NT2/D1 (cell line): ENCODE measurements at regions not wholly inside any gene's neighbourhood (a gene's known extent, or its start where the extent isn't known, plus 50 kb on each side); places are given as distances from the start of the nearest gene placed in this dataset.

Experiments
- DNase-seq: peaks from one replicate; pipeline ENCODE4 v3.0.0-alpha.2; 2011; ENCODE audit warnings: low read depth, low spot score
- H3K27me3 ChIP-seq: 2 replicates; pipeline ENCODE4 v1.6.0; 2011; ENCODE audit warnings: mild to moderate bottlenecking; ENCODE audit not compliant: insufficient read length, insufficient read depth
- H3K36me3 ChIP-seq: 2 replicates; pipeline ENCODE4 v1.6.1; 2011; ENCODE audit warnings: mild to moderate bottlenecking, low read length, mixed read lengths; ENCODE audit not compliant: insufficient read depth, insufficient read length
- H3K4me1 ChIP-seq: 2 replicates; pipeline ENCODE4 v1.5.1; 2011; ENCODE audit not compliant: insufficient read depth, insufficient read length
- H3K4me3 ChIP-seq: 2 replicates; pipeline ENCODE4 v1.5.1; 2011; ENCODE audit warnings: low read depth; ENCODE audit not compliant: insufficient read length
- H3K9ac ChIP-seq: 2 replicates; pipeline ENCODE4 v1.6.0; 2011; ENCODE audit warnings: low read depth; ENCODE audit not compliant: insufficient read length
- H3K9me3 ChIP-seq: 2 replicates; pipeline ENCODE4 v1.5.1; 2011; ENCODE audit warnings: mild to moderate bottlenecking, low read length; ENCODE audit not compliant: insufficient read depth
- SUZ12 ChIP-seq: IDR thresholded peaks from 2 replicates; pipeline ENCODE4 v1.6.1; 2011; ENCODE audit not compliant: insufficient read length, insufficient read depth; ENCODE audit errors: extremely low read depth
- YY1 ChIP-seq: IDR thresholded peaks from 2 replicates; pipeline ENCODE4 v1.6.1; 2011; ENCODE audit not compliant: insufficient read length, insufficient read depth
- ZNF274 ChIP-seq: IDR thresholded peaks from 2 replicates; pipeline ENCODE4 v1.6.1; 2011; ENCODE audit warnings: mild to moderate bottlenecking, low read depth, low read length

DNA sequence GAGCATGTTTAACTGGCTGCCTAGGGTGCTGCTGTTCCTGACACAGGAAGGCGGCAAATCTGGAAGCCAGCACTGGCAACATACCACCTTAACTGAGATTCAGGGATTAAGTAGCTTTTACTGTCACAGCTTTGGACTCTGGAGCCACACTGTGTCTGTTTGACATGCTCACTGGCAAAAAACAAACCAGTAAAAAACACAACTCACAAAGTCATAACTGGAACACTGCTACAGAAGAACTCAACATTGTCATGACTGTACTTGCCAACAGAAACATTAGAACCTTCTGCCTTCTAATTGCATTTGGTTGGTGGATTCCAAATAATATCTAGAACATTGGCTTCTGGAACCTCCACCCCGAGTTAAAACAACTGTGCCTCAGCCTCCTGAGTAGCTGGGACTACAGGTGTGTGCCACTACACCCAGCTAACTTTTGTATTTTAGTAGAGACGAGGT is 117.6 kb downstream of the TTC6 start:
- H3K27me3 ChIP-seq: no peaks in the 10 kb centered on the region
- H3K9ac ChIP-seq: no peak overlapping the region
- no peak overlapping the region for H3K4me3 ChIP-seq
- DNase-seq: no peak
- no peaks in the 10 kb centered on the region for H3K4me1 ChIP-seq
- TF ChIP-seq ZNF274 (no peak), SUZ12 (no peak), YY1 (no peak)
- 0 out of 2 replicates have a peak, but pooled peaks cover 7% of the 10 kb centered on the region for H3K9me3 ChIP-seq
- H3K36me3 ChIP-seq: no peaks in the 10 kb centered on the region

GRCh38 chr14:37720131-37720530 is 124.7 kb downstream of the TTC6 start:
- no peaks in the 10 kb centered on the region for H3K4me1 ChIP-seq
- H3K36me3 ChIP-seq: no peaks in the 10 kb centered on the region
- no peak for DNase-seq
- no peak overlapping the region for H3K9ac ChIP-seq
- H3K9me3 ChIP-seq: no peaks in the 10 kb centered on the region
- no peak overlapping the region for H3K4me3 ChIP-seq
- TF ChIP-seq YY1 (no peak), SUZ12 (no peak), ZNF274 (no peak)
- H3K27me3 ChIP-seq: no peaks in the 10 kb centered on the region

DNA sequence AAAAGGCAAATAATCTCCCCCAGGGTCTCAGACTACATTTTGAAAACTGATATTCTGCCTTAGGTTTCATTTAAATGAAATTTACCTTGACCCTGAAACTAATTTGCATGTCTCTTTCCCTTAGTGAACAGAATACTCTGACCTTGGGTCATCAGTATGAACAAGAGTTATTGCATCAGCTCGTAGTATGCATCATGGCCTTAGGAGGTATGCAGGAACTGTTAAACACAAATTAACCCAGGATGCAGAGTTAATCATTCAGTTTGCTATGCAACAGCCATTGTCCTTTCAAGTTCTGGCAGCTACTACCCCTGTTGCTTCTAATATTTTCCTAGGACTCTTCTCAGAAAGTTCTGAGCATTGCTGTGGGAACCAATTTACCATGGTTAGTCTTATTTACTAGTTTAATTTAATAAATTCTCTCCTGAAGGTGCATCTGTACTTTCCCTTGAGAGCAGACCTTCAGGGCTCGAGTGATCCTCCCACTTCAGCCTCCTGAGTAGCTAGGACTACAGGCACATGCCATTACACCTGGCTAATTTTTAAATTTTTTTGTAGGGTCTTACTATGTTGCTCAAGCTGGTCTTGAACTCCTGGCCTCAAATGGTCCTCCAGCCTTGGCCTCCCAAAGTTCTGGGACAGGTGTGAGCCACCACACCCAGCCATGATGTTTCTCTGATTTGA is 126.7 kb downstream of the TTC6 start:
- DNase-seq: no peak
- Histone ChIP-seq H3K27me3 (no peaks in the 10 kb centered on the region), H3K4me1 (no peaks in the 10 kb centered on the region), H3K36me3 (no peaks in the 10 kb centered on the region), H3K4me3 (no peak overlapping the region), H3K9me3 (no peaks in the 10 kb centered on the region), H3K9ac (no peak overlapping the region)
- no peak for TF ChIP-seq ZNF274
- no peak for TF ChIP-seq YY1
- no peak for TF ChIP-seq SUZ12

- Histone ChIP-seq H3K36me3 (no peaks in the 10 kb centered on the region), H3K27me3 (no peaks in the 10 kb centered on the region), H3K9ac (no peak overlapping the region), H3K4me1 (no peaks in the 10 kb centered on the region), H3K4me3 (no peak overlapping the region), H3K9me3 (no peaks in the 10 kb centered on the region)
- TF ChIP-seq ZNF274 (no peak), YY1 (no peak), SUZ12 (no peak)
- DNase-seq: no peak
Measured at GRCh38 chr14:37723515-37723914, 128.1 kb downstream of the TTC6 start.

GRCh38 chr14:37726708-37727107 is 131.3 kb downstream of the TTC6 start:
- Histone ChIP-seq H3K36me3 (no peaks in the 10 kb centered on the region), H3K27me3 (no peaks in the 10 kb centered on the region), H3K9me3 (no peaks in the 10 kb centered on the region), H3K9ac (no peak overlapping the region), H3K4me3 (no peak overlapping the region), H3K4me1 (no peaks in the 10 kb centered on the region)
- no peak for DNase-seq
- TF ChIP-seq ZNF274: no peak
- no peak for TF ChIP-seq YY1
- TF ChIP-seq SUZ12: no peak

DNA sequence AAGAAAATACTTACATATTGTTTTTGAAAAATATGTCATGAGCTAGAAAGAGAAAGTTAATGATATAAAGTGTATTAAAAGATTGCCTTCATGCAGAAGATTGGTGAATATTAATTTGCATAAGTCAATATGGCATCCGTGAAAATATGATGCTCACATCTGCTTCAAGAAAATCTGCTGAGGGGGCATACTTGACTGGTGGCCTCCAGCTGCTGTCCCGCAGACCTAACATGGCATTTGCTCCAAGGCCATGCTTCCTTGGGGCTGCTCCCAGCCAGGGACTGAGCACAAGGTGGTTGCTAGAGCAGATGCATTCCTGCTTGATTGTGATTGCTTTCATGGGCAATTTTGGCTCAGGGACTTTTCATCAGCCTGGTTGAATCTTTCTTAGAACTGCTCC is 133.8 kb downstream of the TTC6 start:
- Histone ChIP-seq H3K9ac (no peak overlapping the region), H3K4me3 (no peak overlapping the region), H3K36me3 (no peaks in the 10 kb centered on the region), H3K27me3 (no peaks in the 10 kb centered on the region), H3K4me1 (no peaks in the 10 kb centered on the region), H3K9me3 (no peaks in the 10 kb centered on the region)
- no peak for DNase-seq
- no peak for TF ChIP-seq YY1
- no peak for TF ChIP-seq ZNF274
- TF ChIP-seq SUZ12: no peak

- DNase-seq: no peak
- no peaks in the 10 kb centered on the region for H3K4me1 ChIP-seq
- H3K9me3 ChIP-seq: no peaks in the 10 kb centered on the region
- no peak overlapping the region for H3K4me3 ChIP-seq
- TF ChIP-seq ZNF274: no peak
- no peak for TF ChIP-seq SUZ12
- no peak for TF ChIP-seq YY1
- H3K36me3 ChIP-seq: no peaks in the 10 kb centered on the region
- no peak overlapping the region for H3K9ac ChIP-seq
- no peaks in the 10 kb centered on the region for H3K27me3 ChIP-seq
Measured at GRCh38 chr14:37731094-37731493, 135.7 kb downstream of the TTC6 start.

DNA sequence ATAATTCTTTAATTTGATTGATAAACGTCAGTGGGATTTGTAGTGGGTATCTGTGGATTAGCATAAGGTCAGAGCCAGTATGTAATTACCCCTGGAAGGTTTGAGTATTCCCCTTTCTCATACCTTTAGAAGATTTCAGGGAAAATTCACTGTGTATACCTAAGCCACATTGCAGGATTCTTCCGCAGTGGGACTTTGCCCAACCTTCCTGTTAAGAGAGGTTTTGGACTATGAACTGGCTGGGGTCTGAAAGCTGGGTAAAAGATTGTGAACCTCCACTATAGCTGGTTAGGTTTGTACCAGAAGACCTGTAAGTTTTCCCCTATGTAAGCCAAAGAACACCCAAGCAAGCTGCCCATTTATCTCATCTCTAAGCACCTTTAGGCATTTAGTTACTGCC is 150.2 kb downstream of the TTC6 start:
- TF ChIP-seq ZNF274: no peak
- no peak for TF ChIP-seq SUZ12
- no peak for TF ChIP-seq YY1
- Histone ChIP-seq H3K4me3 (no peak overlapping the region), H3K4me1 (no peaks in the 10 kb centered on the region), H3K9me3 (no peaks in the 10 kb centered on the region), H3K27me3 (no peaks in the 10 kb centered on the region), H3K9ac (no peak overlapping the region), H3K36me3 (no peaks in the 10 kb centered on the region)
- DNase-seq: no peak
